H1 (cell line): ENCODE measurements at regions not wholly inside any gene's neighbourhood (a gene's known extent, or its start where the extent isn't known, plus 50 kb on each side); places are given as distances from the start of the nearest gene placed in this dataset.

Source experiments
- CTCF ChIA-PET: fragments of 300-600 bp; sonication (Branson Sonifier 250); formaldehyde crosslinking; loops from one replicate; lab custom pipeline; 2021; ENCODE audit not compliant: partially characterized antibody; lab: Charles Lee
- POLR2A ChIA-PET: fragments of 300-600 bp; sonication (Branson Sonifier 250); formaldehyde crosslinking; loops from one replicate; lab custom pipeline; 2021; ENCODE audit warnings: inconsistent platforms; ENCODE audit not compliant: partially characterized antibody; lab: Charles Lee
- DNase-seq, 2 experiments: peaks; one replicate each; pipeline versions ENCODE4 v3.0.0 to v3.0.0-alpha.2; 2010 to 2022; ENCODE audit warnings: low spot score in 2 of 2, low read depth in 1 of 2, mixed read lengths in 1 of 2
- FAIRE-seq: peaks from 2 replicates; lab custom pipeline; 2011; peaks lifted over from hg19 to GRCh38; lab: Jason Lieb, UNC
- H2AFZ ChIP-seq: 2 replicates; pipeline ENCODE4 v1.8.1; 2012; ENCODE audit warnings: low read length, inconsistent platforms
- H2AK5ac ChIP-seq: 2 replicates; pipeline ENCODE4 v1.6.1; 2013; ENCODE audit warnings: low read depth, low read length
- H2BK120ac ChIP-seq: replicated peaks from 2 replicates; pipeline ENCODE3; 2013; ENCODE audit warnings: low read depth, low read length, inconsistent platforms
- H2BK12ac ChIP-seq: 2 replicates; pipeline ENCODE4 v1.6.1; 2013; ENCODE audit warnings: low read depth, low read length
- H2BK15ac ChIP-seq: 2 replicates; pipeline ENCODE4 v1.6.1; 2013; ENCODE audit warnings: low read length
- H2BK20ac ChIP-seq: 2 replicates; pipeline ENCODE4 v1.6.1; 2013; ENCODE audit warnings: low read length
- H2BK5ac ChIP-seq: 2 replicates; pipeline ENCODE4 v1.6.1; 2013; ENCODE audit warnings: low read depth, low read length
- H3K14ac ChIP-seq: 2 replicates; pipeline ENCODE4 v1.6.1; 2013; ENCODE audit warnings: inconsistent platforms; ENCODE audit not compliant: insufficient read length
- H3K18ac ChIP-seq: 2 replicates; pipeline ENCODE4 v1.6.1; 2013; ENCODE audit warnings: low read length; ENCODE audit errors: extremely low read depth
- H3K23ac ChIP-seq: 2 replicates; pipeline ENCODE4 v1.6.1; 2013; ENCODE audit warnings: inconsistent platforms; ENCODE audit not compliant: insufficient read length
- H3K23me2 ChIP-seq: 2 replicates; pipeline ENCODE4 v1.6.1; 2013; ENCODE audit warnings: low read depth, low read length
- H3K27ac ChIP-seq: 2 replicates; pipeline ENCODE4 v1.6.1; 2011; ENCODE audit warnings: low read depth, low read length, inconsistent platforms
- H3K27me3 ChIP-seq, 4 experiments: replicated peaks in 1 of 4; 1 replicate in 1 of 4; 2 replicates in 3 of 4; pipeline versions ENCODE4 v1.6.1 to v1.8.1; 2011 to 2013; ENCODE audit warnings: low read length in 3 of 4, mild to moderate bottlenecking in 3 of 4, inconsistent platforms in 2 of 4, mixed read lengths in 2 of 4, moderate library complexity in 1 of 4; ENCODE audit not compliant: control insufficient read depth in 3 of 4, insufficient read depth in 3 of 4; ENCODE audit errors: extremely low read depth in 1 of 4
- H3K36me3 ChIP-seq, 4 experiments: 2 replicates each; pipeline versions ENCODE4 v1.6.1 to v1.8.1; 2011 to 2013; ENCODE audit warnings: mild to moderate bottlenecking in 4 of 4, low read length in 3 of 4, moderate library complexity in 2 of 4, control low read depth in 1 of 4, inconsistent platforms in 1 of 4; ENCODE audit not compliant: insufficient read depth in 4 of 4, control insufficient read depth in 2 of 4
- H3K4ac ChIP-seq: replicated peaks from 2 replicates; pipeline ENCODE3; 2013; ENCODE audit warnings: low read length, low read depth, mixed read lengths, inconsistent platforms; ENCODE audit not compliant: insufficient read length
- H3K4me1 ChIP-seq, 4 experiments: replicated peaks in 1 of 4; 1 replicate in 1 of 4; 2 replicates in 3 of 4; pipeline versions ENCODE4 v1.6.1 to v1.8.1; 2011 to 2013; ENCODE audit warnings: low read length in 3 of 4, inconsistent platforms in 2 of 4, mixed read lengths in 1 of 4; ENCODE audit not compliant: insufficient read depth in 4 of 4, control insufficient read depth in 3 of 4
- H3K4me2 ChIP-seq, 2 experiments: 2 replicates each; pipeline versions ENCODE4 v1.6.1 to v1.8.1; 2011 to 2013; ENCODE audit warnings: low read depth in 2 of 2, low read length in 2 of 2, control low read depth in 1 of 2, inconsistent platforms in 1 of 2, mild to moderate bottlenecking in 1 of 2; ENCODE audit not compliant: insufficient read depth in 1 of 2
- H3K4me3 ChIP-seq, 4 experiments: fragments of 200-600, 300-600 bp in 1 of 4; sonication (generic), shearing (Covaris generic), sonication (Bioruptor Twin) in 1 of 4; 2 replicates each; pipeline versions ENCODE4 v1.5.1 to v1.8.1; 2011 to 2016; ENCODE audit warnings: low read length in 4 of 4, low read depth in 3 of 4, control low read depth in 2 of 4, inconsistent platforms in 2 of 4, mild to moderate bottlenecking in 2 of 4, mixed read lengths in 1 of 4, moderate library complexity in 1 of 4; ENCODE audit not compliant: insufficient read depth in 2 of 4; ENCODE audit errors: extremely low read depth in 1 of 4
- H3K56ac ChIP-seq: replicated peaks from 2 replicates; pipeline ENCODE3; 2013; ENCODE audit warnings: low read depth, mild to moderate bottlenecking, mixed read lengths, low read length, inconsistent platforms; ENCODE audit not compliant: insufficient read length
- H3K79me1 ChIP-seq: 2 replicates; pipeline ENCODE4 v1.6.1; 2013; ENCODE audit warnings: low read depth, low read length, control low read depth
- H3K79me2 ChIP-seq, 2 experiments: 2 replicates each; pipeline versions ENCODE4 v1.6.1 to v1.8.1; 2012 to 2013; ENCODE audit warnings: low read length in 2 of 2, mild to moderate bottlenecking in 2 of 2, inconsistent platforms in 1 of 2; ENCODE audit not compliant: insufficient read depth in 2 of 2, control insufficient read depth in 1 of 2
- H3K9ac ChIP-seq, 4 experiments: replicated peaks in 1 of 4; 1 replicate in 1 of 4; 2 replicates in 3 of 4; pipeline versions ENCODE4 v1.6.1 to v1.8.1; 2011 to 2013; ENCODE audit warnings: low read depth in 3 of 4, low read length in 3 of 4, control low read depth in 2 of 4, mild to moderate bottlenecking in 2 of 4, moderate library complexity in 2 of 4, inconsistent platforms in 1 of 4; ENCODE audit errors: extremely low read depth in 1 of 4
- H3K9me3 ChIP-seq, 2 experiments: 2 replicates each; pipeline versions ENCODE4 v1.6.1 to v1.8.1; 2012 to 2013; ENCODE audit warnings: mild to moderate bottlenecking in 2 of 2, moderate library complexity in 2 of 2, control low read depth in 1 of 2, inconsistent platforms in 1 of 2, low read depth in 1 of 2, low read length in 1 of 2, mixed read lengths in 1 of 2; ENCODE audit not compliant: insufficient read depth in 2 of 2
- H4K20me1 ChIP-seq, 2 experiments: replicated peaks in 1 of 2; 2 replicates each; pipeline versions ENCODE3 to v1.8.1; 2011 to 2013; ENCODE audit warnings: inconsistent platforms in 2 of 2, low read length in 2 of 2, mild to moderate bottlenecking in 1 of 2; ENCODE audit not compliant: insufficient read depth in 2 of 2, control insufficient read depth in 1 of 2
- H4K5ac ChIP-seq: 2 replicates; pipeline ENCODE4 v1.6.1; 2013; ENCODE audit warnings: low read length, low read depth, mixed read lengths, inconsistent platforms; ENCODE audit not compliant: insufficient read length
- H4K8ac ChIP-seq: 2 replicates; pipeline ENCODE4 v1.8.0; 2013; ENCODE audit warnings: mild to moderate bottlenecking, moderate library complexity, low read length, inconsistent platforms; ENCODE audit not compliant: insufficient read depth; ENCODE audit errors: extremely low read depth
- H4K91ac ChIP-seq: replicated peaks from 2 replicates; pipeline ENCODE3; 2013; ENCODE audit warnings: low read length, mixed read lengths, inconsistent platforms; ENCODE audit not compliant: insufficient read length
- CBX8 ChIP-seq: fragments of 300-800, 300-1000 bp; sonication (generic); IDR thresholded peaks from 2 replicates; pipeline ENCODE4 v1.7.1; 2016; ENCODE audit warnings: low read depth, low read length, borderline replicate concordance
- CEBPB ChIP-seq: IDR thresholded peaks from 2 replicates; pipeline ENCODE4 v1.6.1; 2012; ENCODE audit warnings: low read depth, low read length
- EZH2 ChIP-seq: fragments of 200-600 bp; sonication (generic); IDR thresholded peaks from 2 replicates; pipeline ENCODE4 v1.7.1; 2012; ENCODE audit warnings: low read depth, mild to moderate bottlenecking, moderate library complexity, low read length, inconsistent platforms; ENCODE audit not compliant: severe bottlenecking
- JUND ChIP-seq: IDR thresholded peaks from 2 replicates; pipeline ENCODE4 v1.6.1; 2011; ENCODE audit warnings: mild to moderate bottlenecking, improper control_type of control experiment, low read length
- POLR2A ChIP-seq, 2 experiments: IDR thresholded peaks; 1 replicate in 1 of 2; 2 replicates in 1 of 2; pipeline ENCODE4 v1.6.1; 2011; ENCODE audit warnings: low read depth in 2 of 2, low read length in 2 of 2, mild to moderate bottlenecking in 2 of 2; ENCODE audit errors: control extremely low read depth in 1 of 2
- POLR2AphosphoS5 ChIP-seq: IDR thresholded peaks from 2 replicates; pipeline ENCODE4 v1.6.1; 2011; ENCODE audit warnings: low read depth, low read length
- RFX5 ChIP-seq: IDR thresholded peaks from 2 replicates; pipeline ENCODE4 v1.6.1; 2011; ENCODE audit warnings: low read depth, low read length, improper control_type of control experiment, borderline replicate concordance
- SP2 ChIP-seq: IDR thresholded peaks from 2 replicates; pipeline ENCODE4 v1.6.1; 2012; ENCODE audit warnings: mild to moderate bottlenecking, low read length, inconsistent platforms
- SRF ChIP-seq: IDR thresholded peaks from 2 replicates; pipeline ENCODE4 v1.6.1; 2011; ENCODE audit warnings: mild to moderate bottlenecking, low read depth, low read length, moderate library complexity
- ZNF274 ChIP-seq: IDR thresholded peaks from 2 replicates; pipeline ENCODE4 v1.7.0; 2012; ENCODE audit warnings: low read length, borderline replicate concordance; ENCODE audit errors: extremely low read depth
- WGBS, 2 experiments: shearing (Covaris generic) in 1 of 2; methylation state at CpG; one replicate each; pipeline versions ENCODE4 v1.1.6 to v1.1.7; 2013 to 2015; ENCODE audit warnings: low lambda C conversion rate in 2 of 2, mixed read lengths in 2 of 2, inconsistent platforms in 1 of 2, low coverage in 1 of 2, missing lambda C conversion rate in 1 of 2; ENCODE audit not compliant: insufficient replicate concordance in 2 of 2, insufficient coverage in 1 of 2, insufficient read length in 1 of 2; ENCODE audit errors: extremely low coverage in 1 of 2, missing lambda C conversion rate in 1 of 2; 5-methylcytosine and 5-hydroxymethylcytosine counted together
- TF ChIP-seq, protein P1 (sequence below): IDR thresholded peaks from 2 replicates; pipeline ENCODE4 v1.6.1; 2011; ENCODE audit warnings: low read length, improper control_type of control experiment
- TF ChIP-seq, protein P2 (sequence below): IDR thresholded peaks from 2 replicates; pipeline ENCODE4 v1.6.1; 2011; ENCODE audit warnings: low read depth, mild to moderate bottlenecking, low read length; ENCODE audit not compliant: insufficient read depth
- TF ChIP-seq, protein P3 (sequence below): IDR thresholded peaks from 2 replicates; pipeline ENCODE4 v1.6.1; 2012; ENCODE audit warnings: low read length, inconsistent platforms

DNA sequence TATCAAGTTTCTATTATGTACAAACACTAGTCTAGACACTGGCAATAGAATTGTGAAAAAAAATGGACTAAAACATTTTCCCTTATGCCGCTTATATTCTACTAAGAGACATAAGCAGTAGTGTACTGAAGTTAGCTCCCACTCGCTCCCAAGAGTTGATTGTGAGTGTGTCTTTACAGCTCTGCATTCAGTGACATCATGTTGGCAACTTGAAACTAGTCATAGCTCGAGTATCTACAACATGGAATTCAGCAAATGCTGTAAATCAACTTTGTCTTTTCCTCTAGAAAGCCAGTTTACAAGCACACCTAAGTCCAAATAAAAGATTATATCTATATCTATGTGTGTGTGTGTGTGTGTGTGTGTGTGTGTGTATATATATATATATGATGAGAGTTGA is 58.8 kb upstream of the MAGI2 start:
- H3K4me1 ChIP-seq = no peaks in the 10 kb centered on the region
- FAIRE-seq = no peak
- WGBS, 2 experiments = 92% methylated on average over 3 of the region's 3 CpGs; no CpG with 5 or more reads in 1 of the 2 experiments
- TF ChIP-seq POLR2AphosphoS5 = no peak
- TF ChIP-seq ZNF274 = no peak
- TF ChIP-seq CEBPB = no peak
- TF ChIP-seq RFX5 = no peak
- TF ChIP-seq, protein P1, sequence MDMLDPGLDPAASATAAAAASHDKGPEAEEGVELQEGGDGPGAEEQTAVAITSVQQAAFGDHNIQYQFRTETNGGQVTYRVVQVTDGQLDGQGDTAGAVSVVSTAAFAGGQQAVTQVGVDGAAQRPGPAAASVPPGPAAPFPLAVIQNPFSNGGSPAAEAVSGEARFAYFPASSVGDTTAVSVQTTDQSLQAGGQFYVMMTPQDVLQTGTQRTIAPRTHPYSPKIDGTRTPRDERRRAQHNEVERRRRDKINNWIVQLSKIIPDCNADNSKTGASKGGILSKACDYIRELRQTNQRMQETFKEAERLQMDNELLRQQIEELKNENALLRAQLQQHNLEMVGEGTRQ = no peak
- TF ChIP-seq SRF = no peak
- TF ChIP-seq CBX8 = no peak
- no peak for TF ChIP-seq SP2
- TF ChIP-seq, protein P2, sequence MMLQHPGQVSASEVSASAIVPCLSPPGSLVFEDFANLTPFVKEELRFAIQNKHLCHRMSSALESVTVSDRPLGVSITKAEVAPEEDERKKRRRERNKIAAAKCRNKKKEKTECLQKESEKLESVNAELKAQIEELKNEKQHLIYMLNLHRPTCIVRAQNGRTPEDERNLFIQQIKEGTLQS = no peak
- no peak for TF ChIP-seq EZH2
- TF ChIP-seq POLR2A (IDR thresholded peaks at IDR 0.05; ENCODE audit: control extremely low read depth in 1 of 2, low read depth in 2 of 2, low read length in 2 of 2) = no peak
- TF ChIP-seq JUND = no peak
- TF ChIP-seq, protein P3, sequence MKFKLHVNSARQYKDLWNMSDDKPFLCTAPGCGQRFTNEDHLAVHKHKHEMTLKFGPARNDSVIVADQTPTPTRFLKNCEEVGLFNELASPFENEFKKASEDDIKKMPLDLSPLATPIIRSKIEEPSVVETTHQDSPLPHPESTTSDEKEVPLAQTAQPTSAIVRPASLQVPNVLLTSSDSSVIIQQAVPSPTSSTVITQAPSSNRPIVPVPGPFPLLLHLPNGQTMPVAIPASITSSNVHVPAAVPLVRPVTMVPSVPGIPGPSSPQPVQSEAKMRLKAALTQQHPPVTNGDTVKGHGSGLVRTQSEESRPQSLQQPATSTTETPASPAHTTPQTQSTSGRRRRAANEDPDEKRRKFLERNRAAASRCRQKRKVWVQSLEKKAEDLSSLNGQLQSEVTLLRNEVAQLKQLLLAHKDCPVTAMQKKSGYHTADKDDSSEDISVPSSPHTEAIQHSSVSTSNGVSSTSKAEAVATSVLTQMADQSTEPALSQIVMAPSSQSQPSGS = no peak

More for the DNA sequence above, 58.8 kb upstream of the MAGI2 start:
- Histone ChIP-seq H2BK5ac (no peak overlapping the region), H4K8ac (no peak overlapping the region), H3K23me2 (no peaks in the 10 kb centered on the region; the same call in 1 of the 2 replicates), H3K56ac (no peak overlapping the region), H2AFZ (no peak overlapping the region), H2AK5ac (no peak overlapping the region), H3K9ac (no peak overlapping the region), H2BK120ac (no peak overlapping the region), H2BK20ac (no peak overlapping the region), H3K4me3 (no peak overlapping the region), H3K14ac (no peak overlapping the region), H3K79me1 (no peaks in the 10 kb centered on the region), H4K5ac (no peak overlapping the region), H3K23ac (no peak overlapping the region), H3K36me3 (no peaks in the 10 kb centered on the region), H3K79me2 (no peaks in the 10 kb centered on the region), H2BK15ac (no peak overlapping the region), H4K91ac (no peak overlapping the region), H2BK12ac (no peak overlapping the region), H3K4me2 (no peak overlapping the region), H3K18ac (no peak overlapping the region), H3K27me3 (no peaks in the 10 kb centered on the region), H3K27ac (no peak overlapping the region), H3K9me3 (no peaks in the 10 kb centered on the region; a peak in 1 of 4 replicates), H4K20me1 (no peaks in the 10 kb centered on the region), H3K4ac (no peak overlapping the region)
- ChIA-PET POLR2A (no interaction called here), CTCF (no interaction called here)
- no peak for DNase-seq
